Gastroesophageal sphincter (tissue), 4 donors: ENCODE measurements at regions not wholly inside any gene's neighbourhood (a gene's known extent, or its start where the extent isn't known, plus 50 kb on each side); places are given as distances from the start of the nearest gene placed in this dataset.

Experiments used
- ATAC-seq: fragments of 150-250 bp; one replicate; pipeline ENCODE4 v1.9.1; 2016; ENCODE audit warnings: mild to moderate bottlenecking, moderate library complexity
- H3K27ac ChIP-seq, 4 donors: fragments of 200-600 bp; sonication (generic) in 3 of 4; 1 replicate in 3 of 4; 2 replicates in 1 of 4; pipeline ENCODE4 v1.5.1; 2016 to 2019
- H3K27me3 ChIP-seq: fragments of 200-600 bp; sonication (generic); one replicate; pipeline ENCODE4 v1.5.1; 2019
- H3K36me3 ChIP-seq, 2 donors: fragments of 200-600 bp; sonication (generic); one replicate each; pipeline ENCODE4 v1.5.1; 2019; ENCODE audit warnings: control low read depth in 1 of 2
- H3K4me1 ChIP-seq, 3 donors: fragments of 200-600 bp; sonication (generic); 1 replicate in 2 of 3; 2 replicates in 1 of 3; pipeline ENCODE4 v1.5.1; 2016 to 2019; ENCODE audit warnings: control low read depth in 2 of 3
- H3K4me3 ChIP-seq, 2 donors: fragments of 200-600 bp; sonication (generic); one replicate each; pipeline ENCODE4 v1.5.1; 2019; ENCODE audit warnings: mild to moderate bottlenecking in 1 of 2, moderate library complexity in 1 of 2
- H3K9me3 ChIP-seq, 3 donors: fragments of 200-600 bp; sonication (generic); one replicate each; pipeline ENCODE4 v1.5.1; 2017 to 2019; ENCODE audit warnings: control low read depth in 2 of 3
- EP300 ChIP-seq: sonication (generic); formaldehyde crosslinking; IDR thresholded peaks from one replicate; pipeline ENCODE4 v1.6.1; 2017; ENCODE audit warnings: antibody characterized with exemption, mild to moderate bottlenecking
- POLR2A ChIP-seq, 2 donors: fragments of 450-650 bp; IDR thresholded peaks; one replicate each; pipeline ENCODE4 v1.6.1; 2017; ENCODE audit warnings: antibody characterized with exemption in 2 of 2, mild to moderate bottlenecking in 2 of 2, moderate library complexity in 1 of 2
- POLR2AphosphoS5 ChIP-seq: sonication (generic); formaldehyde crosslinking; IDR thresholded peaks from one replicate; pipeline ENCODE4 v1.6.1; 2017; ENCODE audit warnings: antibody characterized with exemption
- WGBS, 2 donors: methylation state at CpG; one replicate each; pipeline ENCODE4 v1.1.5; 2018; ENCODE audit warnings: low coverage in 1 of 2; 5-methylcytosine and 5-hydroxymethylcytosine counted together
- TF ChIP-seq, protein P1 (sequence below), 4 experiments: fragments of 200-600 bp in 2 of 4; fragments of 450-650 bp in 2 of 4; sonication (generic) in 1 of 4; IDR thresholded peaks; one replicate each; pipeline ENCODE4 v1.5.1; 2017 to 2019; ENCODE audit warnings: antibody characterized with exemption in 4 of 4, mild to moderate bottlenecking in 2 of 4, moderate library complexity in 2 of 4

DNA sequence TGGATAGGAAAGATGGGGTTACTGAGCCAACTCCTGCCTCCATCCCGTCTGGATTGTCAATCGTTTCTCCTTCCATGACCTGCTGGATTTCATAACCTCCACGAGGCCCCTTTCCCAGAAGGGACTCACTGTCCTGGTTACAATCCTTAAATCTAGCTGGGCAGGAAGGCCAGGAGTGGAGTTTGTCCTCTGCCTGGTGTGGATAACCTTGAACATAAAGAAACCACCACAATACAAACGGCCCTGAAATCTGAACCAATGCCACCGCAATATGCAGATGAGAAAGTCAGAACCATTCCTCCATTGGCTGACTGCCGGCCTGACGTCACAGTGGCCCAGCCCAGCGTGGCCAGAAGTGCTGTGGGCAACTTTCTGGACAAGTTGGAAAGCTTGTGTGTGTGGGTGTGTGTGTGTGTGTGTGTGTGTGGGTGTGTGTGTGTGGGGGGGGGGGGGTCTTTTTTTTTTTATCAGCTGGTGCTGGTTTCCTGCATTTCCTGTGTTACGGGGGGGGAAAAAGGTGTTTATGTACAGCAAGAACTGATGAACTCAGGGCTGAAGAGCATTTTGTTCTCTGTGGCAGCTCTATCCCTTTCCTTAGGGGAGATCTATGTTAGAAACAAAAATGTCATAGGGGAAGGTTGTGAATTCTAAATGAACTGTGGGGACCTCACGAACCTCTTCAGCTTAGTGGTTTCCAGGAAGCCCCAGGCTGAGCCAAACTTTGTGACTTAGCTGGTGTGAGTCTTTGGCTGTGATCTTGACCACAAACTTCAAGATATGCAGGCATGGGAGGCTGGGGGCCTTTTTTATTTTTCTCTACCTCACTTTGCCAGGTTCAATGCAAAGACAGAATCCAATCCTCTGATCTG is 81.6 kb upstream of the MED13L start:
- peak overlapping the region in 1 of 2 donors; percentile 24 for H3K4me3 ChIP-seq
- H3K27ac ChIP-seq: peak overlapping the region; percentile 76 to 89 (median 86)
- no peaks in the 10 kb centered on the region for H3K9me3 ChIP-seq
- ATAC-seq: peak; percentile 97
- H3K36me3 ChIP-seq: no peaks in the 10 kb centered on the region
- H3K27me3 ChIP-seq: no peaks in the 10 kb centered on the region
- peak; percentile 81 for TF ChIP-seq POLR2AphosphoS5
- TF ChIP-seq, protein P1, sequence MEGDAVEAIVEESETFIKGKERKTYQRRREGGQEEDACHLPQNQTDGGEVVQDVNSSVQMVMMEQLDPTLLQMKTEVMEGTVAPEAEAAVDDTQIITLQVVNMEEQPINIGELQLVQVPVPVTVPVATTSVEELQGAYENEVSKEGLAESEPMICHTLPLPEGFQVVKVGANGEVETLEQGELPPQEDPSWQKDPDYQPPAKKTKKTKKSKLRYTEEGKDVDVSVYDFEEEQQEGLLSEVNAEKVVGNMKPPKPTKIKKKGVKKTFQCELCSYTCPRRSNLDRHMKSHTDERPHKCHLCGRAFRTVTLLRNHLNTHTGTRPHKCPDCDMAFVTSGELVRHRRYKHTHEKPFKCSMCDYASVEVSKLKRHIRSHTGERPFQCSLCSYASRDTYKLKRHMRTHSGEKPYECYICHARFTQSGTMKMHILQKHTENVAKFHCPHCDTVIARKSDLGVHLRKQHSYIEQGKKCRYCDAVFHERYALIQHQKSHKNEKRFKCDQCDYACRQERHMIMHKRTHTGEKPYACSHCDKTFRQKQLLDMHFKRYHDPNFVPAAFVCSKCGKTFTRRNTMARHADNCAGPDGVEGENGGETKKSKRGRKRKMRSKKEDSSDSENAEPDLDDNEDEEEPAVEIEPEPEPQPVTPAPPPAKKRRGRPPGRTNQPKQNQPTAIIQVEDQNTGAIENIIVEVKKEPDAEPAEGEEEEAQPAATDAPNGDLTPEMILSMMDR (IDR thresholded peaks at IDR 0.05): no peak
- peaks cover 4 to 25% (median 6%) of the 10 kb centered on the region in 3 donors for H3K4me1 ChIP-seq
- WGBS, 2 donors: 0% methylated on average over 3 to 6 of the region's 10 CpGs

DNA sequence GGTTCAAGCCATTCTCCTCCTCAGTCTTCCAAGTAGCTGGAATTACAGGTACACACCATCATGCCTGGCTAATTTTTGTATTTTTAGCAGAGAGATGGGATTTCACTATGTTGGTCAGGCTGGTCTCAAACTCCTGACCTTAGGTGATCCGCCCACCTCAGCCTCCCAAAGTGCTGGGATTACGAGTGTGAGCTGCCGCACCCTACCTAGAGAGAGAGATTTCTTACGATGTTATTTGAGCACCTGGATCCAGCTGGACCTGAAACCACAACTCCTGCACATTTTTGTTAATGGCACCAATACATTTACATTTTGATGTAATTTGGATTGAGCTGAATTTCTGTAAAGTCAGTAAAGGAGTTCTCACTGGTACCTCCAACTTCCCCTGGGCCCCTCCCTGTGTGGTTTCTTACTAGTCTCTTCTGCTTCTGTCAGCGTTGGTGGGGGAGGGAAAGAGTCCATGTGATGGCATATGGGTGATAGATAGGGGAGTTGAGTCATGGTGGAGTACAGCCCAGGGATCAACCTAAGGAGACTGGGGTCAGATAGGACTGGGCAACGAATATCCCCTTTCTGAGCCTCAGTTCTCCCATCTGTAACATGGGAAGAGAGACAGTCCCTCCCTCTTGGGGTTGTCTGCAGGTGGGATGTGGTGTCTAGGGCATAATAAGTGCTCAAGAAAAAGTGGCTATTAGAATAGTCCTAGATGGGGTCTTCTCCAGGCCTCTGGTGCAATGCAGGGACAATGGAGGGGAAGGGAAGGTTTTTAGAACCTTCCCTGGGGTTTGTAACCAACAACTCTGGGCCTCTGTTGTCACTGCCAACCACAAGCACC is 83.3 kb upstream of the MED13L start:
- TF ChIP-seq POLR2AphosphoS5 (no peak), EP300 (no peak), POLR2A (IDR thresholded peaks at IDR 0.05) (no peak)
- TF ChIP-seq, protein P1 (IDR thresholded peaks at IDR 0.05): no peak
- 89 to 100% methylated on average over 1 to 6 of the region's 6 CpGs for WGBS, 2 donors

DNA sequence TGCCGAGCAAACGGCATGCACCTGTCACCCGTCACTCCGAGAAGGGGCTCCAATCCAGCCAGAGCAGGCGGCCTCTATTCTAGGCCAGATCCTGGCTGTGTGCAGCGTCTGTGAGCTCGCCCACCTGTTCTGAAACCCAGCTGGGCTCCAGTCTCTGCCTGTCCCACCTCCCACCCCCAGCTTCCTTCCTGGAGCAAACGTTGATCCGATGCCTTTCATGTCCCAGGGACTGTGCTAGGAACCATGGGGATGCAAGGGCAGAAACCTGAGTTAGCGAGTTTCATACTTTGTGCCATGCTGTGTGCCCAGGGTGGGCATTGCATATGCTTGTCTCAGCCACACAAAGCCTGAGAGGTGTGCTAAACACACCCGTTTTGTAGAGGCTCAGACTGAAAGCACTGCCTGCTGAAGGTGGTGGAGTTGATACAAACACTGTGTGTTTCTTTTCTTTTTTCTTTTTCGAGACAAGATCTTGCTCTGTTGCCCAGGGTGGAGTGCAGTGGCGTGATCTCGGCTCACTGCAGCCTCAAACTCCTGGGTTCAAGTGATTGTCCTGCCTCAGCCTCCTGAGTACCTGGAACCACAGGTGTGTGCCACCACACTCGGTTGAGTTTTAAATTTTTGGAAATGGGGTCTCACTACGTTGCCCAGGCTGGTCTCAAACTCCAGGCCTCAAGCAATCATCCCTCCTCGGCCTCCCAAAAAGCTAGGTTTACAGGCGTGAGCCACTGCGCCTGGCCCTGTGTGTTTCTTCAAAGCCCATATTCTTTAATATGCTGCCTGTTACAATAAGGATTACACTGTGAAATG is 84.1 kb upstream of the MED13L start:
- ATAC-seq: no peak
- 81 to 93% methylated on average over 3 to 5 of the region's 19 CpGs for WGBS, 2 donors

More for the DNA sequence above, 83.3 kb upstream of the MED13L start:
- H3K27ac ChIP-seq: no peak overlapping the region
- H3K4me1 ChIP-seq: peaks cover 4 to 25% (median 6%) of the 10 kb centered on the region in 3 donors
- H3K27me3 ChIP-seq: no peaks in the 10 kb centered on the region
- H3K9me3 ChIP-seq: no peaks in the 10 kb centered on the region
- no peaks in the 10 kb centered on the region for H3K36me3 ChIP-seq
- no peak for ATAC-seq
- no peak overlapping the region for H3K4me3 ChIP-seq

DNA sequence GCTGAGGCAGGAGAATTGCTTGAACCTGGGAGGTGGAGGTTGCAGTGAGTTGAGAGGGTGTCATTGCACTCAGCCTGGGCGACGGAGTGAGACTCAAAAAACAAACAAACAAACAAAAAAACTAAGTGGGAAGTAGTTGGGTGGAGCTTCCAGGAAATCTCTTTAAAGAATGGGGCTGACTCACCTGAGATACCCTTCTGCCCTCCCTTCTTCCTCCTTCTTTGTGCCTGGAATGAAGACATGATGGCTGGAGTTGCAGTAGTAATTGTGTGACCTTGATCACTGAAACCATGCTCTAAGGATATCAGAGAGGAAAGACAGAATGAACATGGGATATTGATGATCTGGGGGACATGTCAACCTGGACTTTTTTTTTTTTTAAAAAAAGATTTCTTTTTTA is 87.6 kb upstream of the MED13L start:
- 86 to 88% methylated on average over 2 of the region's 2 CpGs for WGBS, 2 donors
- ATAC-seq: no peak
- Histone ChIP-seq H3K27me3 (no peaks in the 10 kb centered on the region), H3K9me3 (no peaks in the 10 kb centered on the region), H3K4me3 (no peak overlapping the region), H3K36me3 (no peaks in the 10 kb centered on the region), H3K4me1 (peaks cover 0 to 6% (median 0%) of the 10 kb centered on the region in 3 donors), H3K27ac (no peak overlapping the region)
- TF ChIP-seq, protein P1 (IDR thresholded peaks at IDR 0.05): no peak
- TF ChIP-seq POLR2AphosphoS5: no peak
- TF ChIP-seq POLR2A (IDR thresholded peaks at IDR 0.05): no peak
- no peak for TF ChIP-seq EP300

More for the DNA sequence above, 84.1 kb upstream of the MED13L start:
- H3K4me3 ChIP-seq: no peak overlapping the region
- no peaks in the 10 kb centered on the region for H3K27me3 ChIP-seq
- no peak overlapping the region for H3K27ac ChIP-seq
- H3K36me3 ChIP-seq: no peaks in the 10 kb centered on the region
- TF ChIP-seq, protein P1 (IDR thresholded peaks at IDR 0.05): no peak
- TF ChIP-seq EP300 (no peak), POLR2A (IDR thresholded peaks at IDR 0.05) (no peak), POLR2AphosphoS5 (no peak)
- no peaks in the 10 kb centered on the region for H3K9me3 ChIP-seq
- peaks cover 4 to 25% (median 6%) of the 10 kb centered on the region in 3 donors for H3K4me1 ChIP-seq
